Dendritic cell treated with granulocyte-macrophage colony-stimulating factor and Interleukin-4, amounts not matched to agents 40 ng/mL and 50 ng/mL, for 4 days (primary cell): ENCODE measurements at regions not wholly inside any gene's neighbourhood (a gene's known extent, or its start where the extent isn't known, plus 50 kb on each side); places are given as distances from the start of the nearest gene placed in this dataset.

Experiments used
- H3K27ac Mint-ChIP-seq: one replicate; pipeline ENCODE4 v1.8.0; 2022; ENCODE audit warnings: mild to moderate bottlenecking, mixed read lengths
- H3K27me3 Mint-ChIP-seq: one replicate; pipeline ENCODE4 v1.8.0; 2022; ENCODE audit warnings: mild to moderate bottlenecking, mixed read lengths
- H3K36me3 Mint-ChIP-seq: one replicate; pipeline ENCODE4 v1.8.0; 2022; ENCODE audit warnings: low read depth, mixed read lengths
- H3K4me1 Mint-ChIP-seq: one replicate; pipeline ENCODE4 v1.8.0; 2022; ENCODE audit warnings: low read depth, mixed read lengths
- H3K4me3 Mint-ChIP-seq: one replicate; pipeline ENCODE4 v1.8.0; 2022; ENCODE audit warnings: mild to moderate bottlenecking, moderate library complexity, mixed read lengths
- H3K9me3 Mint-ChIP-seq: one replicate; pipeline ENCODE4 v1.8.0; 2022; ENCODE audit warnings: mixed read lengths
- intact Hi-C: fragments of 100-400 bp; cut with micrococcal nuclease; formaldehyde crosslinking; loops from one replicate; pipeline ENCODE4 v1.15.0; 2022

GRCh38 chr16:54591816-54592246 lies 305.2 kb upstream of the IRX3 start:
- intact Hi-C loops, result no loop called here
- Mint-ChIP-seq H3K27me3 (peaks cover 23% of the 10 kb centered on the region), H3K36me3 (no peaks in the 10 kb centered on the region), H3K27ac (no peak overlapping the region), H3K4me3 (no peak overlapping the region), H3K9me3 (no peaks in the 10 kb centered on the region), H3K4me1 (no peaks in the 10 kb centered on the region)

- H3K4me3 Mint-ChIP-seq, result no peak overlapping the region
- H3K4me1 Mint-ChIP-seq, result no peaks in the 10 kb centered on the region
- H3K9me3 Mint-ChIP-seq, result no peaks in the 10 kb centered on the region
- H3K27ac Mint-ChIP-seq, result no peak overlapping the region
- intact Hi-C loops, result no loop called here
- H3K27me3 Mint-ChIP-seq, result peaks cover 19% of the 10 kb centered on the region
- H3K36me3 Mint-ChIP-seq, result no peaks in the 10 kb centered on the region
Measured at GRCh38 chr16:54590836-54591235, 304.2 kb upstream of the IRX3 start.

GRCh38 chr16:54589326-54589725 lies 302.7 kb upstream of the IRX3 start:
- Mint-ChIP-seq H3K27ac (no peak overlapping the region), H3K4me3 (no peak overlapping the region), H3K27me3 (peaks cover 6% of the 10 kb centered on the region), H3K36me3 (no peaks in the 10 kb centered on the region), H3K4me1 (no peaks in the 10 kb centered on the region), H3K9me3 (no peaks in the 10 kb centered on the region)
- intact Hi-C loops, result no loop called here

GRCh38 chr16:54588026-54588425 lies 301.4 kb upstream of the IRX3 start:
- H3K27me3 Mint-ChIP-seq, result peaks cover 4% of the 10 kb centered on the region
- intact Hi-C loops, result no loop called here
- no peaks in the 10 kb centered on the region for H3K4me1 Mint-ChIP-seq
- H3K36me3 Mint-ChIP-seq, result no peaks in the 10 kb centered on the region
- no peaks in the 10 kb centered on the region for H3K9me3 Mint-ChIP-seq
- no peak overlapping the region for H3K4me3 Mint-ChIP-seq
- H3K27ac Mint-ChIP-seq, result no peak overlapping the region

- Mint-ChIP-seq H3K36me3 (no peaks in the 10 kb centered on the region), H3K27ac (no peak overlapping the region), H3K4me3 (no peak overlapping the region), H3K9me3 (no peaks in the 10 kb centered on the region), H3K27me3 (peaks cover 4% of the 10 kb centered on the region), H3K4me1 (no peaks in the 10 kb centered on the region)
- intact Hi-C loops, result no loop called here
Measured at GRCh38 chr16:54587176-54587515, 300.6 kb upstream of the IRX3 start.

- H3K4me1 Mint-ChIP-seq, result no peaks in the 10 kb centered on the region
- H3K9me3 Mint-ChIP-seq, result no peaks in the 10 kb centered on the region
- H3K27ac Mint-ChIP-seq, result no peak overlapping the region
- no peak overlapping the region for H3K4me3 Mint-ChIP-seq
- no peaks in the 10 kb centered on the region for H3K36me3 Mint-ChIP-seq
- intact Hi-C loops, result no loop called here
- H3K27me3 Mint-ChIP-seq, result peaks cover 4% of the 10 kb centered on the region
Measured at GRCh38 chr16:54586474-54587175, 300.0 kb upstream of the IRX3 start.

GRCh38 chr16:54585998-54586340 lies 299.4 kb upstream of the IRX3 start:
- no peaks in the 10 kb centered on the region for H3K4me1 Mint-ChIP-seq
- H3K9me3 Mint-ChIP-seq, result no peaks in the 10 kb centered on the region

GRCh38 chr16:54585094-54585997 lies 298.8 kb upstream of the IRX3 start:
- intact Hi-C loops, result no loop called here
- Mint-ChIP-seq H3K9me3 (no peaks in the 10 kb centered on the region), H3K27me3 (peaks cover 2% of the 10 kb centered on the region), H3K27ac (no peak overlapping the region), H3K36me3 (no peaks in the 10 kb centered on the region), H3K4me1 (no peaks in the 10 kb centered on the region), H3K4me3 (no peak overlapping the region)

More at GRCh38 chr16:54585998-54586340, 299.4 kb upstream of the IRX3 start:
- H3K36me3 Mint-ChIP-seq, result no peaks in the 10 kb centered on the region
- H3K4me3 Mint-ChIP-seq, result no peak overlapping the region
- H3K27ac Mint-ChIP-seq, result no peak overlapping the region
- intact Hi-C loops, result no loop called here
- peaks cover 4% of the 10 kb centered on the region for H3K27me3 Mint-ChIP-seq

- peaks cover 6% of the 10 kb centered on the region for H3K9me3 Mint-ChIP-seq
- H3K4me1 Mint-ChIP-seq, result no peaks in the 10 kb centered on the region
- no peak overlapping the region for H3K4me3 Mint-ChIP-seq
- H3K36me3 Mint-ChIP-seq, result no peaks in the 10 kb centered on the region
- intact Hi-C loops, result no loop called here
- H3K27me3 Mint-ChIP-seq, result no peaks in the 10 kb centered on the region
- H3K27ac Mint-ChIP-seq, result no peak overlapping the region
Measured at GRCh38 chr16:54584121-54584520, 297.5 kb upstream of the IRX3 start.

GRCh38 chr16:54582631-54583250 lies 296.2 kb upstream of the IRX3 start:
- Mint-ChIP-seq H3K9me3 (peaks cover 9% of the 10 kb centered on the region), H3K36me3 (no peaks in the 10 kb centered on the region), H3K27me3 (peaks cover 9% of the 10 kb centered on the region), H3K4me1 (no peaks in the 10 kb centered on the region), H3K4me3 (no peak overlapping the region), H3K27ac (no peak overlapping the region)
- intact Hi-C loops, result no loop called here

GRCh38 chr16:54579106-54579728 lies 292.6 kb upstream of the IRX3 start:
- no peak overlapping the region for H3K27ac Mint-ChIP-seq
- H3K4me1 Mint-ChIP-seq, result no peaks in the 10 kb centered on the region
- H3K27me3 Mint-ChIP-seq, result peaks cover 28% of the 10 kb centered on the region
- H3K36me3 Mint-ChIP-seq, result no peaks in the 10 kb centered on the region
- H3K9me3 Mint-ChIP-seq, result peaks cover 9% of the 10 kb centered on the region
- no peak overlapping the region for H3K4me3 Mint-ChIP-seq
- intact Hi-C loops, result no loop called here

- Mint-ChIP-seq H3K27ac (no peak overlapping the region), H3K36me3 (no peaks in the 10 kb centered on the region), H3K4me1 (no peaks in the 10 kb centered on the region), H3K27me3 (peaks cover 28% of the 10 kb centered on the region), H3K4me3 (no peak overlapping the region), H3K9me3 (peaks cover 9% of the 10 kb centered on the region)
- intact Hi-C loops, result no loop called here
Measured at GRCh38 chr16:54577651-54578128, 291.1 kb upstream of the IRX3 start.

- no peaks in the 10 kb centered on the region for H3K36me3 Mint-ChIP-seq
- intact Hi-C loops, result no loop called here
- H3K4me1 Mint-ChIP-seq, result no peaks in the 10 kb centered on the region
- no peak overlapping the region for H3K27ac Mint-ChIP-seq
- H3K9me3 Mint-ChIP-seq, result peaks cover 9% of the 10 kb centered on the region
- H3K27me3 Mint-ChIP-seq, result peaks cover 28% of the 10 kb centered on the region
- no peak overlapping the region for H3K4me3 Mint-ChIP-seq
Measured at GRCh38 chr16:54576785-54577184, 290.2 kb upstream of the IRX3 start.
